ENCODE measurements at regions not wholly inside any gene's neighbourhood (a gene's known extent, or its start where the extent isn't known, plus 50 kb on each side); places are given as distances from the start of the nearest gene placed in this dataset.

DNA sequence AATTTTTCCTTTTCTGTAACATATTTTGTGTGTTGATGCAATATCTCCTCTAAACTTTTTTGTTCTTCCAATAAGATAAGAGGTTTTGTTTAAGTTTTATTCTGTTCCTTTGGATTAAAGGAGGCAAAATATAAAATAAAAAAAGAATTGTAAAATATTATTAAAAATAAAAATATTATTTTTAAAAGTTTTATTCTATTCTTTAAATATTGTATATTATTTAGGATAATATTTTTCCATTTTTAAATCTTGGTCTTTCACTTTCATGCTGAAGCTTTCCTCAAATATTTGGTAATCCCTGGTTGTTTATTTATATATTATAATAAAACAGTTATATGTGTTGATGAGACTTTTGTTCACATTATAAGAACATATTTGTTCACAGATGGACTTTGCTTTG, 187.9 kb upstream of the PDE5A start:
- Histone ChIP-seq H3K14ac (ENCODE audit: low read length) (no peak overlapping the region), H2BK5ac (ENCODE audit: low read length) (no peak overlapping the region), H4K8ac (ENCODE audit: low read depth, low read length) (no peak overlapping the region), H3K18ac (ENCODE audit: low read length) (no peak overlapping the region), H2BK15ac (ENCODE audit: low read length) (no peak overlapping the region), H3K9me3 (replicated peaks in 1 of 2; ENCODE audit: control insufficient read depth in 2 of 2, insufficient read depth in 1 of 2, low read depth in 1 of 2, low read length in 2 of 2) (no peaks in the 10 kb centered on the region), H3K4me2 (ENCODE audit: insufficient read depth, low read length, poor library complexity, severe bottlenecking) (no peak overlapping the region), H4K91ac (ENCODE audit: low read depth, low read length, poor library complexity) (no peak overlapping the region), H3K27me3 (ENCODE audit: control insufficient read depth in 3 of 3, insufficient read depth in 3 of 3, low read depth in 1 of 3, low read length in 3 of 3) (no peaks in the 10 kb centered on the region), H3K27ac (replicated peaks; ENCODE audit: low read length) (no peak overlapping the region), H3K4me1 (ENCODE audit: control insufficient read depth in 2 of 2, insufficient read depth in 1 of 2, low read depth in 1 of 2, low read length in 2 of 2) (no peaks in the 10 kb centered on the region), H3K79me1 (ENCODE audit: low read depth, low read length) (no peaks in the 10 kb centered on the region), H2AK5ac (ENCODE audit: low read depth, low read length) (no peak overlapping the region), H3K4me3 (ENCODE audit: low read length in 2 of 2) (no peak overlapping the region), H3K23ac (ENCODE audit: low read depth, low read length, poor library complexity) (no peak overlapping the region), H3K4ac (ENCODE audit: low read length) (no peak overlapping the region), H2AFZ (ENCODE audit: low read length) (no peak overlapping the region), H2BK120ac (ENCODE audit: low read depth, low read length) (no peak overlapping the region), H2BK12ac (ENCODE audit: low read length) (no peak overlapping the region), H3K9ac (ENCODE audit: low read depth, low read length, poor library complexity) (no peak overlapping the region), H3K36me3 (replicated peaks in 1 of 2; ENCODE audit: control insufficient read depth in 2 of 2, insufficient read depth in 2 of 2, low read length in 2 of 2) (no peaks in the 10 kb centered on the region)
- no peak for DNase-seq (ENCODE audit: low spot score)

DNA sequence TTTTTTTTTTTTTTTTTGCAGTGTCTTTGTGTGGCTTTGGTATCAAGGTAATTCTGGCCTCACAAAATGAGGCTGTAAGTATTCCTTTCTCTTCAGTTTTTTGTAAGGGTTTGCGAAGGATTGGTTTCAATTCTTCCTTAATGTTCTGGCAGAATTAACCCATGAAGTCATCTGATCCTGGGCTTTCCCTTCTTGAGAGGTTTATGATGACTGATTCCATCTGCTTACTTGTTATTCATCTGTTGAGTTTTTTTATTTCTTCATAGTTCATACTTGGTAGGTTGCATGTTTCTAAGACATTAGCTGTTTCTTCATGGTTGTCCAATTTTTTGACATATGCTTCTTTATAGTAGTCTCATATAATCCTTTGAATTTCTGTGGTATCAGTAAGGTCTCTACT, 181.4 kb upstream of the PDE5A start:
- Histone ChIP-seq H2AK5ac (ENCODE audit: low read depth, low read length) (no peak overlapping the region), H3K18ac (ENCODE audit: low read length) (no peak overlapping the region), H3K4me3 (ENCODE audit: low read length in 2 of 2) (no peak overlapping the region), H3K27ac (replicated peaks; ENCODE audit: low read length) (no peak overlapping the region), H2BK120ac (ENCODE audit: low read depth, low read length) (no peak overlapping the region), H2BK5ac (ENCODE audit: low read length) (no peak overlapping the region), H3K14ac (ENCODE audit: low read length) (no peak overlapping the region), H4K91ac (ENCODE audit: low read depth, low read length, poor library complexity) (no peak overlapping the region), H3K4me1 (ENCODE audit: control insufficient read depth in 2 of 2, insufficient read depth in 1 of 2, low read depth in 1 of 2, low read length in 2 of 2) (no peaks in the 10 kb centered on the region), H3K36me3 (replicated peaks in 1 of 2; ENCODE audit: control insufficient read depth in 2 of 2, insufficient read depth in 2 of 2, low read length in 2 of 2) (no peaks in the 10 kb centered on the region), H2BK15ac (ENCODE audit: low read length) (no peak overlapping the region), H3K4ac (ENCODE audit: low read length) (no peak overlapping the region), H3K23ac (ENCODE audit: low read depth, low read length, poor library complexity) (no peak overlapping the region), H3K79me1 (ENCODE audit: low read depth, low read length) (no peaks in the 10 kb centered on the region), H2BK12ac (ENCODE audit: low read length) (no peak overlapping the region), H3K9ac (ENCODE audit: low read depth, low read length, poor library complexity) (no peak overlapping the region), H3K4me2 (ENCODE audit: insufficient read depth, low read length, poor library complexity, severe bottlenecking) (no peak overlapping the region), H3K9me3 (replicated peaks in 1 of 2; ENCODE audit: control insufficient read depth in 2 of 2, insufficient read depth in 1 of 2, low read depth in 1 of 2, low read length in 2 of 2) (no peaks in the 10 kb centered on the region), H3K27me3 (ENCODE audit: control insufficient read depth in 3 of 3, insufficient read depth in 3 of 3, low read depth in 1 of 3, low read length in 3 of 3) (no peaks in the 10 kb centered on the region), H2AFZ (ENCODE audit: low read length) (no peak overlapping the region), H4K8ac (ENCODE audit: low read depth, low read length) (no peak overlapping the region)
- no peak for DNase-seq (ENCODE audit: low spot score)
- no CpG with 5 or more reads among the region's 1 CpG for WGBS, 2 donors (ENCODE audit: extremely low coverage in 2 of 2, insufficient read length in 2 of 2, insufficient replicate concordance in 1 of 2)

DNA sequence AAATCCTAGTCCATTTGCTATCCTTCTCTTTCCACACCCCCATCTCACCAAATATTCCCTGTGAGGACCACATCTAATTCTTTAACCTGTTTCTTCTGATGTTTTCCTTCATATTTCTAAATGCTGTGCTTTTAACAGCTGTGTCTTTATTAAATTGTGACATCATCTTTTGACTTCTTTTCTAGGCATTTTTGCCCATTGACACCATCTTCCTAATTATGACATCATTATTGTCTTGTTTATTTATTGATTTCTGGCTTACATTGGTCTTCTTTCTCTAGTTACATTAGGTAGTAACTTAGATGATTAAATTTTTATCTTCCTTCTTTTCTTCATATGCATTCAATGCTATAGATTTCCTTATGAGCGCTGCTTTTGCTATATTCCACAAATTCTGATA, 175.8 kb upstream of the PDE5A start:
- Histone ChIP-seq H4K91ac (ENCODE audit: low read depth, low read length, poor library complexity) (no peak overlapping the region), H3K36me3 (replicated peaks in 1 of 2; ENCODE audit: control insufficient read depth in 2 of 2, insufficient read depth in 2 of 2, low read length in 2 of 2) (no peaks in the 10 kb centered on the region), H3K9me3 (replicated peaks in 1 of 2; ENCODE audit: control insufficient read depth in 2 of 2, insufficient read depth in 1 of 2, low read depth in 1 of 2, low read length in 2 of 2) (no peaks in the 10 kb centered on the region), H3K79me1 (ENCODE audit: low read depth, low read length) (no peaks in the 10 kb centered on the region), H3K4me3 (ENCODE audit: low read length in 2 of 2) (no peak overlapping the region), H3K9ac (ENCODE audit: low read depth, low read length, poor library complexity) (no peak overlapping the region), H4K8ac (ENCODE audit: low read depth, low read length) (no peak overlapping the region), H2AK5ac (ENCODE audit: low read depth, low read length) (no peak overlapping the region), H3K18ac (ENCODE audit: low read length) (no peak overlapping the region), H3K27ac (replicated peaks; ENCODE audit: low read length) (no peak overlapping the region), H3K4me1 (ENCODE audit: control insufficient read depth in 2 of 2, insufficient read depth in 1 of 2, low read depth in 1 of 2, low read length in 2 of 2) (no peaks in the 10 kb centered on the region), H3K23ac (ENCODE audit: low read depth, low read length, poor library complexity) (no peak overlapping the region), H2BK5ac (ENCODE audit: low read length) (no peak overlapping the region), H2BK120ac (ENCODE audit: low read depth, low read length) (no peak overlapping the region), H2BK15ac (ENCODE audit: low read length) (no peak overlapping the region), H2BK12ac (ENCODE audit: low read length) (no peak overlapping the region), H3K4me2 (ENCODE audit: insufficient read depth, low read length, poor library complexity, severe bottlenecking) (no peak overlapping the region), H2AFZ (ENCODE audit: low read length) (no peak overlapping the region), H3K27me3 (ENCODE audit: control insufficient read depth in 3 of 3, insufficient read depth in 3 of 3, low read depth in 1 of 3, low read length in 3 of 3) (no peaks in the 10 kb centered on the region), H3K4ac (ENCODE audit: low read length) (no peak overlapping the region), H3K14ac (ENCODE audit: low read length) (no peak overlapping the region)
- no peak for DNase-seq (ENCODE audit: low spot score)
- WGBS, 2 donors (ENCODE audit: extremely low coverage in 2 of 2, insufficient read length in 2 of 2, insufficient replicate concordance in 1 of 2), result no CpG with 5 or more reads among the region's 1 CpG

DNA sequence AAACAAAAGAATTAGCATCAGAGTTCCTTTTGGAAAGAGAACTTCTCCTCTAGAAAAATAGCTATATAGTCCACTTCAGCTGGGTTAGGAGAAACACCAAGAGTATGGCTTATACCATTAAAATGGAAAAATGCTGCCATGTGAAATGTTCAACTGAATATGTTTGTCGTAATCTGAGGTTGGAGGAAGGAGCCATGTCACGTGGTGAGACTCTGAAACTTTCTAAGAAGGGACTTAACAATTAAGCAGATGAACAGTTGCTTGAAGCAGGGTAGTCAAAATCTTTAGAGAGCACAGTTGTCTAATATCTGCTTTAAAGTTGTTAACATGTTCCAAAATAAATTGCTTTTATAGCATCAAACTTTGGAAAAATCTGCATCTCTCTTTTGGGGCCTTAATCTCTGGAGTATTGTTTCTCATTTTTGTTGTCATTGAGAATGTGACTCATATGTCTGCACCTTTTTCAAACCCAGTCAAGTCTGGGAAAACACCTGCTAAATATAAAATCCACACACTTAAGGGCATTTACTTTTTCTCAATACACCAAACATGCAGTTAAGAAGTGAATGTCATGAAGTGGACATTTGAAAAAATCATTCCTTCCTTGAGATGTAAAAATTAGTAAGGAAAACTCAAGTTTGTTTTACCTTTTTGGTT, 168.8 kb upstream of the PDE5A start:
- Histone ChIP-seq H3K23ac (ENCODE audit: low read depth, low read length, poor library complexity) (no peak overlapping the region), H4K8ac (ENCODE audit: low read depth, low read length) (no peak overlapping the region), H2AK5ac (ENCODE audit: low read depth, low read length) (no peak overlapping the region), H3K36me3 (replicated peaks in 1 of 2; ENCODE audit: control insufficient read depth in 2 of 2, insufficient read depth in 2 of 2, low read length in 2 of 2) (no peaks in the 10 kb centered on the region), H3K79me1 (ENCODE audit: low read depth, low read length) (no peaks in the 10 kb centered on the region), H3K27me3 (ENCODE audit: control insufficient read depth in 3 of 3, insufficient read depth in 3 of 3, low read depth in 1 of 3, low read length in 3 of 3) (no peaks in the 10 kb centered on the region), H3K4ac (ENCODE audit: low read length) (no peak overlapping the region), H2AFZ (ENCODE audit: low read length) (no peak overlapping the region), H3K18ac (ENCODE audit: low read length) (no peak overlapping the region), H3K4me1 (ENCODE audit: control insufficient read depth in 2 of 2, insufficient read depth in 1 of 2, low read depth in 1 of 2, low read length in 2 of 2) (no peaks in the 10 kb centered on the region), H3K14ac (ENCODE audit: low read length) (no peak overlapping the region), H2BK15ac (ENCODE audit: low read length) (no peak overlapping the region), H3K4me2 (ENCODE audit: insufficient read depth, low read length, poor library complexity, severe bottlenecking) (no peak overlapping the region), H3K27ac (replicated peaks; ENCODE audit: low read length) (no peak overlapping the region), H3K9ac (ENCODE audit: low read depth, low read length, poor library complexity) (no peak overlapping the region), H4K91ac (ENCODE audit: low read depth, low read length, poor library complexity) (no peak overlapping the region), H2BK5ac (ENCODE audit: low read length) (no peak overlapping the region), H2BK12ac (ENCODE audit: low read length) (no peak overlapping the region), H3K9me3 (replicated peaks in 1 of 2; ENCODE audit: control insufficient read depth in 2 of 2, insufficient read depth in 1 of 2, low read depth in 1 of 2, low read length in 2 of 2) (no peaks in the 10 kb centered on the region), H3K4me3 (ENCODE audit: low read length in 2 of 2) (no peak overlapping the region), H2BK120ac (ENCODE audit: low read depth, low read length) (no peak overlapping the region)
- WGBS, 2 donors (ENCODE audit: extremely low coverage in 2 of 2, insufficient read length in 2 of 2, insufficient replicate concordance in 1 of 2), result no CpG with 5 or more reads among the region's 2 CpGs
- DNase-seq (ENCODE audit: low spot score), result no peak
